NCI-H1092 treated with DMSO at 0.1 percent for 48 hours (cell line): ENCODE measurements at regions not wholly inside any gene's neighbourhood (a gene's known extent, or its start where the extent isn't known, plus 50 kb on each side); places are given as distances from the start of the nearest gene placed in this dataset.

ENCODE experiments used
- DNase-seq: peaks from one replicate; lab custom pipeline; 2025; lab: John Stamatoyannopoulos, UW

DNA sequence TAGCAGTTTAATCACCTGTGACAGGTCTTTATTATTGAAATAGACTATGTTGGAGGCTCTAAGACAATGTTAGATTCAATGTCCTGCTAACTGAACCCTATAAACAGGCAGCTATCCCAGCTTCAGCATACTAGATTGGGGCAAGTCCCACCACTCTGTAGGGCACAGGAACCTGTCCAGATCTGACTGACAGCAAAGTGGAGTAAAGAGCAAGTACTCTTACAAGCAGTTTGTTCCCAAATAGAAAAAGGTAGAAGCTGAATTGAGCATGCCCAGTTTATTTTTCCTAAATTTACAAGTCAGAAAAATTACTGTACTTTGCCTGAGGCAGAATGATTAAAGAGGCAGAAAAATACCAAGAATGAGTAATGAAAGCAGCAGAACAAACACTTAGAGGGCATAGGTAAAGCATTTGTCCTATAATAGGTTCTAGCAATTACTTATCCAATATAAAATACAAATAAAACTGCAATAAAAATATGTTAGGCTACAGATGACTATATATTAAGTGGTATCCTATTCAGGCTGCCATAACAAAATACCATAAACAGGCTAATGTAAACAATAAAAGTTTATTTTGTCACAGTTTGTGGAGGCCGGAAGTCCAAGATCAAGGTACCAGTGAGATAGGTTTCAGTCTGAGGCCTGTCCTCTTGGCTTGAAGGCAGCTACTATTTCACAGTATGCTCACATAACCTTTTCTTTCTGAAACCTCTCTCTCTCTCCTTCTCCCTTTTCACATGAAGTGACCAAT is 868.2 kb downstream of the C12orf50 start:
- DNase-seq = no peak

- no peak for DNase-seq
These were observed 871.4 kb downstream of the C12orf50 start for GRCh38 chr12:87157791-87158190.

DNA sequence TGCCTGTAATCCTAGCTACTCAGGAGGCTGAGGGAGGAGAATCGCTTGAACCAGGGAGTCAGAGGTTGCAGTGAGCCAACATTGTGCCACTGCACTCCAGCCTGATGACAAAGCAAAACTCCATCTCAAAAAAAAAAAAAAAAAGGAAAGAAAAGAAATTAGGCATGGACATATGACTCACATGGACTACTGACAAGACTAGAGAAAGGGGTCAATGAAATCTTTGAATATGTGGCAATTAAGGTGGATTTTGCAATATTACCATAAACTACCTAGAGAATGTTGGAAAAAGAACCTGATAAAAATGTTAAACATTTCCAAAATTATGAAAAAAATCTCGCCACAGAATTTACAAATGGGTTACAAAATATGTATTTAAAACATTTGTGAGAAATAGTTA is 873.6 kb downstream of the C12orf50 start:
- no peak for DNase-seq

GRCh38 chr12:87152841-87153528 is 876.2 kb downstream of the C12orf50 start:
- DNase-seq = no peak

- DNase-seq = no peak
These were observed 877.1 kb downstream of the C12orf50 start for GRCh38 chr12:87152075-87152474.

DNA sequence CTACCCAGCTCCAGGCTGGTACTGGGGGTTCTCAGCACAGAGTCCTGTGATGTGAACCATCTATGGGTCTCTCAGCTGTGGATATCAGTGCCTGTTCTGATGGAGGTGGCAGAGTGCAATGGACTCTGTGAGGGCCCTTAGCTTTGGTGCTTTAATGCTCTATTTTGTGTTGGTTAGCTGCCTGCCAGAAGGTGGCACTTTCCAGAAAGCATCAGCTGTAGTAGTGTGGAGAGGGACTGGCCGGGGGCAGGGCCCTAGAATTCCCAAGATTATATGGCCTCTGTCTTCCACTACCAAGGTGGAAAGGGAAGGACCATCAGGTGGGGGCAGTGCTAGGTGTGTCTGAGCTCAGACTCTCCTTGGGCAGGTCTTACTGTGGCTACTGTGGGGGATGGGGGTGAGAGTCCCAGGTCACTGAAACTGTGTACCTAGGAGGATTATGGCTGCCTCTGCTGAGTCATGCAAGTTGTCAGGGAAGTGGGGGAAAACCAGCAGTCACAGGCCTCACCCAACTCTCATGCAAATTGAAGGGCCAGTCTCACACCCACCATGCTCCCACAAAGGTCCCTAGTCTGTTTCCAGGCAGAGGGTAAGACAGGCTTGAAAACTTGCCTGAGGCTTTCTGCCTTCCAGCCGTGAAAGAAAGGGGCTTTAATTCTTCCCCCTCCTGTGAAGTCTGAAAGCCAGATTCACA is 878.1 kb downstream of the C12orf50 start:
- no peak for DNase-seq

DNA sequence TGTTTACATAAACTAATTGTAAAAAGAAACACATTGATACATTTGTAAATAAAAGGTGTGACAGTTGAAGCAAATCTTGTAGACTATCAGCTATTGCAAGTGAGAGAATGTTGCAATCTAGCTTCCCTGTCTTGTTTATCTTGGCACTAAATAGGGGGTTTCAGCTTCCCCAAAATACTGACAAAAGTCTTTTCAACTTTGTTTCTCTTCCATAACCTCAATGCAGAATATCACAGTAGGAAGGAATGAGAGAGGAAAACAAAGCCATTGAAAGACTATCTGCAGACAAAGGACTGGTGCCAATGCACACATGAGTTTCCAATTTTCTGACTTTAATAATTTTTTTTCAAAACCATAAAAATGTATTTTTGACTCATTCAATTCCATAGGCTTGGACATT is 886.2 kb upstream of the MGAT4C start:
- no peak for DNase-seq

DNA sequence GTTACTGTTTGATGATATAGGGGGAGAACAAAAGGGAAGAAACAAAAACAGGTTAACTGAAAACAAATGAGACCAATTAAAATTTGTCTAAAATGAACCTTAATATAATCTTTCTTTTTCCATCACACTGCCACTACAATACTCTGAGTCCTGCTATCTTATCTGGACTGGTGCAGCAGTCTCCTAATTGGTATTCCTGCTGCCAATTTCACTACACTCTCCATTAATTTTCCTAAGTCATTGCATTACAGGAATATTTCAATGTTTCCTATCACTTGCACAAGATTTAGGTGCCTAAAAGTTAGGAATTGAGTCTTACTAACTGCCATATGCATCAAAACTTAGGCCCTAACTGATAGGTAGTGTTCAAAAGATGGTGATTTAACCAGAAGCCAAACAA is 884.9 kb upstream of the MGAT4C start:
- DNase-seq = no peak

- no peak for DNase-seq
These were observed 884.1 kb upstream of the MGAT4C start for GRCh38 chr12:87140262-87140661.

DNA sequence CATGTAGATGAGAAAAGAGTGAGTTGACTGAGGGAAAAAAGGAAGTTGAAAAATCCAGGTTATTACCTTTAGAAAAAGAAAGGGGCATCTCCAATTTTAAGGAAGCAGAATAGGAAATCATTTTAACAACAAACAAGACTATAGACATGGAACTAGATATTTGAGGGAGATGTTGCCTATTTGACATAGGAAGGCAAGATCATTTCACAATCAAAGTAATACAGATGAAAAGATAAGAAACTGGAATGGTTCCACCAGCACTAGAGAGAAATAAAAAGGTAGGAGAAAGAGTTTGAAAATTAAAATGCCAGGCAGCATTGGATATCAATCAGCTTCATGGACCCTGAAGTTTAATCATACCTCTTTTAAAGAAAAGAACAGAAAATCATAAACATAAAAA is 881.0 kb upstream of the MGAT4C start:
- no peak for DNase-seq

GRCh38 chr12:87136330-87136976 is 880.3 kb upstream of the MGAT4C start:
- DNase-seq = no peak

- DNase-seq = no peak
These were observed 871.1 kb upstream of the MGAT4C start for GRCh38 chr12:87127272-87127671.

GRCh38 chr12:87121896-87122295 is 865.7 kb upstream of the MGAT4C start:
- no peak for DNase-seq

GRCh38 chr12:87120440-87120839 is 864.2 kb upstream of the MGAT4C start:
- no peak for DNase-seq

- DNase-seq = no peak
These were observed 863.5 kb upstream of the MGAT4C start for GRCh38 chr12:87119713-87120112.

GRCh38 chr12:87117526-87117925 is 861.3 kb upstream of the MGAT4C start:
- no peak for DNase-seq

DNA sequence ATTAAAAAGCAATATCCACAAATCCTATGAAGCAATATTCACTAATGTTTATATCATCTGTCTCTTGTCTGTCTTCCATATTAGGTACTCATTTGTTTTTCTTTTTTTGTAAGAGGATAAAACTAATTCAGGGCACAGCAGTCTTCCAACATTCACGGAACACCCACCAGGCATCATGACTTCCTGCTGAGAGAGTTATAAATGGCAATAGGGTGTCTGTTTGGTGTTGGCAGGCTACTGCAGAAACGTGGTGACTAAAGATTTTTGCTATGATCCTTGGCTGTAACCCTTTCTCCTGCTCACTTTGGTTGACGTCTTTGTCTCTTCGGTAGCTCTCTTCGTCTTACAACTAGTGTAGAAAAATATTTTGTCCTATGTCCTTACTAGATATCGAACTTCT is 860.6 kb upstream of the MGAT4C start:
- DNase-seq = no peak

DNA sequence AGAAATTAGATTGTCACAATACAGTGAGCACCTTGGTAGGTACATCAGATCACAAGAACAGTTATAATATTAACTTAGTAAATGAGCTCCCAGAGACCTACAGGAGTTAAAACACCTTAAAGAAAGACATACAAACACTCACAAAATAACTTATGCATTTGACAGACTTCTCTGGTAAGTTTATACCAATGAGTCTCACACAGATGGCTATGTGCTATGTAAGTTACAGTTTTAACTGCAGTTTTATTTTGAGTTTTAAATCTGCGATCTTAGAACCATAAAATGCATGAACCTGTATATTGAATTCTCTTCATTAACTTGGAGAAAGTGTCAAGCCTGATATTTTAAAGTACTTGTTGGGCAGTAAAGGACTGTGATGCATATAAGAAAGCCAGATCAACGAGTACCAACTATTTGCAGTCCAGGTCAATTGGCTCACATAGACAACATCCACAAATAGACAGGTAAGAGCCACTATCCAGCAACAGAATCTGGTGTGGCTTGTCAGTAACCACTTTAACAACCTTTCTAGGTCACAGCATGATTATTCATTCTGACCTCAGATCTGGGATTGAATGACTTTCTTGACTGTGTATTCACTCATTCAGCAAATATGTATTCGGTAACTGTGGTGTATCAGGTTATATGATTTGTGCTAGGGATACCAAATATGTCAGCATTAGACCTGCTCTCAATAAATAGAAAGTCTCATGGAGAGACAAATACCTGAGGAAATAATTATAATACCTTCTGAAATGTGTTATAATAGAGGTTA is 856.6 kb upstream of the MGAT4C start:
- no peak for DNase-seq

DNA sequence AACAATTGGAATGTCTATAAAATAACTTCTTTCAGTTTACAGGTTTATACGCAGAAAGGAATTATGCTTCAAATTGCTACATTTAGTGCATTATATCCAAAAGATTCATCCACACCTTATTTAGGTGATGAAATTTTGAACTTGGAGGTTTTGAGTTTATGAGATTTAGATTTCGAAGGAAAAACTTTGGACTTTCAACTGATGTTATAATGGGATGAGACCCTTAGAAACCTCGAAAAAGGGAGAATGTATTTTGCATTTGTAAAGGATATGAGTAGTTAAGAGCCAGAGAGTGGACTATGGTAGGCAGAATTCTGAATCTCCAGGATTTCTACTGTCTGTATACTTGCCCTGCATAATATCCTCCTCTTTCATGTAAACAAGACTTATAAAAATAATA is 851.6 kb upstream of the MGAT4C start:
- DNase-seq = no peak

- DNase-seq = no peak
These were observed 851.1 kb upstream of the MGAT4C start for GRCh38 chr12:87107270-87107669.

- DNase-seq = no peak
These were observed 839.9 kb upstream of the MGAT4C start for GRCh38 chr12:87096082-87096585.

DNA sequence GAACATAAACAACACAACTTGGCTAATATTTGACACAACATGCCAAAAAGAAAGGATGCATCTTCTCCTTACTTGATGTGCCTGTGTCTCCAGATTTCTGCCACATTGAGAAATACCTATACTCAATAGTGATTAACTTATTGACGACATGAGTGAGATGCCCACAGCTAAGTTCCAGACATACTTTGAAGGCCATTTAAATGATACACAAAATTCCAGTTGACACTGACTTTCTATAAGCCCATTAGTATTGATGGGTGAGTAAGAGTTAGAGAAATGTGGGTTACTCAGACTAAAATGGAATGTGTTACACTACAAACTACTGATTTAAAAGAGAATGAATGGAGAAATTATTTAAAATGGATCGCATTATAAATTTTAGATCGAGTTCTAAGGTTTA is 838.2 kb upstream of the MGAT4C start:
- DNase-seq = no peak
